ENCODE measurements at regions not wholly inside any gene's neighbourhood (a gene's known extent, or its start where the extent isn't known, plus 50 kb on each side); places are given as distances from the start of the nearest gene placed in this dataset.

- no peaks in the 10 kb centered on the region for H3K36me3 ChIP-seq (replicated peaks in 1 of 2; ENCODE audit: control extremely low read depth in 1 of 2, control insufficient read depth in 1 of 2, extremely low read depth in 1 of 2, insufficient read depth in 2 of 2, low read length in 1 of 2)
- no peak overlapping the region for H3K4me2 ChIP-seq (replicated peaks; ENCODE audit: low read depth, low read length, poor library complexity, severe bottlenecking)
- H3K27ac ChIP-seq (ENCODE audit: low read length in 2 of 2), result no peak overlapping the region
- H3K27me3 ChIP-seq (replicated peaks in 1 of 4; ENCODE audit: control extremely low read depth in 1 of 4, control insufficient read depth in 3 of 4, insufficient read depth in 4 of 4, low read length in 3 of 4), result peaks cover 0 to 2% (median 0%) of the 10 kb centered on the region in 4 experiments
- H3K9ac ChIP-seq (ENCODE audit: low read length), result no peak overlapping the region
- H3K27ac Mint-ChIP-seq, result no peak overlapping the region
- peaks cover 0 to 17% (median 5%) of the 10 kb centered on the region in 3 donors for H3K9me3 ChIP-seq (ENCODE audit: control extremely low read depth in 1 of 3, control insufficient read depth in 2 of 3, insufficient read depth in 1 of 3, low read length in 2 of 3)
- no peaks in the 10 kb centered on the region for H3K4me1 Mint-ChIP-seq
- WGBS (ENCODE audit: insufficient coverage), result 60% methylated on average over 5 of the region's 5 CpGs
- H3K4me3 ChIP-seq (ENCODE audit: control extremely low read depth in 1 of 5, extremely low read depth in 1 of 5, insufficient read depth in 1 of 5, low read depth in 2 of 5, low read length in 4 of 5), result no peak overlapping the region
- peaks cover 12% of the 10 kb centered on the region for H3K9me3 Mint-ChIP-seq (ENCODE audit: insufficient read depth)
- H3K79me2 ChIP-seq (ENCODE audit: control insufficient read depth, insufficient read depth, low read length), result no peaks in the 10 kb centered on the region
- intact Hi-C loops (cut with micrococcal nuclease), result no loop called here
- ChIA-PET CTCF (no interaction called here), POLR2A (no interaction called here)
- TF ChIP-seq CTCF (IDR thresholded peaks at IDR 0.05) (no peak), EZH2 (IDR thresholded peaks at IDR 0.05; ENCODE audit: borderline replicate concordance, insufficient read depth, low read depth, low read length, poor library complexity, severe bottlenecking) (no peak)
- H3K4me1 ChIP-seq (ENCODE audit: control insufficient read depth in 2 of 2, insufficient read depth in 2 of 2, low read length in 2 of 2), result no peaks in the 10 kb centered on the region
- H3K4me3 Mint-ChIP-seq, result no peak overlapping the region
- no peak overlapping the region for H2AFZ ChIP-seq (ENCODE audit: insufficient read depth, low read depth, low read length, poor library complexity, severe bottlenecking)
- DNase-seq, result no peak
- ATAC-seq (ENCODE audit: low read depth), result no peak
- no peaks in the 10 kb centered on the region for H4K20me1 ChIP-seq (ENCODE audit: control insufficient read depth, insufficient read depth, low read length, poor library complexity, severe bottlenecking)
- H3K27me3 Mint-ChIP-seq, result peaks cover 4% of the 10 kb centered on the region
Observed at GRCh38 chr4:24736066-24736465, 59.3 kb upstream of the SOD3 start.

GRCh38 chr4:24741910-24742309, 53.5 kb upstream of the SOD3 start:
- Histone ChIP-seq H3K36me3 (replicated peaks in 1 of 2; ENCODE audit: control extremely low read depth in 1 of 2, control insufficient read depth in 1 of 2, extremely low read depth in 1 of 2, insufficient read depth in 2 of 2, low read length in 1 of 2) (no peaks in the 10 kb centered on the region), H3K9ac (ENCODE audit: low read length) (no peak overlapping the region), H3K4me1 (ENCODE audit: control insufficient read depth in 2 of 2, insufficient read depth in 2 of 2, low read length in 2 of 2) (no peaks in the 10 kb centered on the region), H3K27ac (ENCODE audit: low read length in 2 of 2) (no peak overlapping the region), H3K79me2 (ENCODE audit: control insufficient read depth, insufficient read depth, low read length) (no peaks in the 10 kb centered on the region), H2AFZ (ENCODE audit: insufficient read depth, low read depth, low read length, poor library complexity, severe bottlenecking) (no peak overlapping the region), H3K9me3 (ENCODE audit: control extremely low read depth in 1 of 3, control insufficient read depth in 2 of 3, insufficient read depth in 1 of 3, low read length in 2 of 3) (peaks cover 0 to 11% (median 5%) of the 10 kb centered on the region in 3 donors), H3K4me3 (ENCODE audit: control extremely low read depth in 1 of 5, extremely low read depth in 1 of 5, insufficient read depth in 1 of 5, low read depth in 2 of 5, low read length in 4 of 5) (no peak overlapping the region), H4K20me1 (ENCODE audit: control insufficient read depth, insufficient read depth, low read length, poor library complexity, severe bottlenecking) (no peaks in the 10 kb centered on the region), H3K27me3 (replicated peaks in 1 of 4; ENCODE audit: control extremely low read depth in 1 of 4, control insufficient read depth in 3 of 4, insufficient read depth in 4 of 4, low read length in 3 of 4) (no peaks in the 10 kb centered on the region), H3K4me2 (replicated peaks; ENCODE audit: low read depth, low read length, poor library complexity, severe bottlenecking) (no peak overlapping the region)
- CTCF ChIA-PET, result no interaction called here
- no peak for DNase-seq
- Mint-ChIP-seq H3K27ac (no peak overlapping the region), H3K9me3 (ENCODE audit: insufficient read depth) (peaks cover 5% of the 10 kb centered on the region), H3K4me3 (no peak overlapping the region), H3K4me1 (no peaks in the 10 kb centered on the region), H3K27me3 (no peaks in the 10 kb centered on the region)
- WGBS (ENCODE audit: insufficient coverage), result 78% methylated on average over 5 of the region's 5 CpGs
- POLR2A ChIA-PET, result no interaction called here
- TF ChIP-seq CTCF (IDR thresholded peaks at IDR 0.05) (no peak), EZH2 (IDR thresholded peaks at IDR 0.05; ENCODE audit: borderline replicate concordance, insufficient read depth, low read depth, low read length, poor library complexity, severe bottlenecking) (no peak)
- no peak for ATAC-seq (ENCODE audit: low read depth)
- intact Hi-C loops (cut with micrococcal nuclease), result no loop called here

Data from B cell (primary cell).